CD4-positive, alpha-beta T cell treated with Interleukin-17A for 4 hours (primary cell): ENCODE measurements at regions not wholly inside any gene's neighbourhood (a gene's known extent, or its start where the extent isn't known, plus 50 kb on each side); places are given as distances from the start of the nearest gene placed in this dataset.

ENCODE experiments used
- DNase-seq: peaks from one replicate; pipeline ENCODE4 v3.0.0-alpha.2; 2020; ENCODE audit warnings: mixed read lengths

GRCh38 chr14:54094765-54095164 lies 138.1 kb upstream of the BMP4 start:
- no peak for DNase-seq

GRCh38 chr14:54098536-54098935 lies 141.9 kb upstream of the BMP4 start:
- DNase-seq: no peak

- no peak for DNase-seq
Measured at GRCh38 chr14:54102051-54102456, 145.4 kb upstream of the BMP4 start.

- no peak for DNase-seq
Measured at GRCh38 chr14:54102530-54102929, 145.9 kb upstream of the BMP4 start.

GRCh38 chr14:54104601-54105145 lies 148.0 kb upstream of the BMP4 start:
- no peak for DNase-seq

GRCh38 chr14:54105406-54105805 lies 148.8 kb upstream of the BMP4 start:
- no peak for DNase-seq

GRCh38 chr14:54105898-54106297 lies 149.3 kb upstream of the BMP4 start:
- DNase-seq: no peak

- DNase-seq: no peak
Measured at GRCh38 chr14:54106661-54107377, 150.2 kb upstream of the BMP4 start.

- DNase-seq: no peak
Measured at GRCh38 chr14:54108481-54109471, 152.2 kb upstream of the BMP4 start.

GRCh38 chr14:54109521-54110120 lies 153.0 kb upstream of the BMP4 start:
- DNase-seq: no peak

GRCh38 chr14:54114941-54115340 lies 158.3 kb upstream of the BMP4 start:
- DNase-seq: no peak

GRCh38 chr14:54116198-54116885 lies 159.7 kb upstream of the BMP4 start:
- DNase-seq: no peak

- no peak for DNase-seq
Measured at GRCh38 chr14:54116972-54117371, 160.3 kb upstream of the BMP4 start.

- DNase-seq: no peak
Measured at GRCh38 chr14:54117396-54117795, 160.8 kb upstream of the BMP4 start.

GRCh38 chr14:54117924-54118323 lies 161.3 kb upstream of the BMP4 start:
- DNase-seq: no peak

- no peak for DNase-seq
Measured at GRCh38 chr14:54120260-54120659, 163.6 kb upstream of the BMP4 start.

GRCh38 chr14:54121466-54122027 lies 164.9 kb upstream of the BMP4 start:
- DNase-seq: no peak

GRCh38 chr14:54123841-54124240 lies 167.2 kb upstream of the BMP4 start:
- DNase-seq: no peak

GRCh38 chr14:54125109-54125508 lies 168.5 kb upstream of the BMP4 start:
- DNase-seq: no peak

GRCh38 chr14:54126947-54127346 lies 170.3 kb upstream of the BMP4 start:
- DNase-seq: no peak

- no peak for DNase-seq
Measured at GRCh38 chr14:54127526-54127925, 170.9 kb upstream of the BMP4 start.
